Endometrium (tissue), 2 donors: ENCODE measurements at regions not wholly inside any gene's neighbourhood (a gene's known extent, or its start where the extent isn't known, plus 50 kb on each side); places are given as distances from the start of the nearest gene placed in this dataset.
A peak's percentile ranks its signal among the peaks of the same experiment; 100 is the strongest.
"Not testable (repeated sequence)": the region's sequence is repeated elsewhere in the genome, so short reads cannot be mapped to it uniquely, and the experiment has no call there.

Source experiments
- FAIRE-seq: peaks from 2 replicates; lab custom pipeline; 2012; peaks lifted over from hg19 to GRCh38; lab: Jason Lieb, UNC
- donor health status: control.
- donor health status: control.

- FAIRE-seq = peak; percentile 78
Observed at GRCh38 chr18:58805467-58806187, 59.0 kb upstream of the ZNF532 start.

- FAIRE-seq = no peak
Observed at GRCh38 chr18:58806826-58807714, 57.6 kb upstream of the ZNF532 start.

GRCh38 chr18:58807766-58808165 is 56.9 kb upstream of the ZNF532 start:
- no peak for FAIRE-seq

- no peak for FAIRE-seq
Observed at GRCh38 chr18:58808349-58808748, 56.3 kb upstream of the ZNF532 start.

GRCh38 chr18:58811859-58812258 is 52.8 kb upstream of the ZNF532 start:
- not testable (repeated sequence) for FAIRE-seq

- FAIRE-seq = no peak
Observed at GRCh38 chr18:58813105-58813504, 51.6 kb upstream of the ZNF532 start.

- FAIRE-seq = no peak
Observed at GRCh38 chr18:58813561-58814225, 51.0 kb upstream of the ZNF532 start.

- FAIRE-seq = no peak
Observed at GRCh38 chr18:58814317-58814716, 50.4 kb upstream of the ZNF532 start.
